Breast epithelium (tissue), 3 donors: ENCODE measurements at regions not wholly inside any gene's neighbourhood (a gene's known extent, or its start where the extent isn't known, plus 50 kb on each side); places are given as distances from the start of the nearest gene placed in this dataset.

Experiments
- CTCF ChIP-seq, 3 donors: fragments of 450-650 bp; IDR thresholded peaks; one replicate each; pipeline ENCODE4 v1.5.1; 2016 to 2017; ENCODE audit warnings: antibody characterized with exemption in 3 of 3, mild to moderate bottlenecking in 3 of 3, moderate library complexity in 3 of 3
- POLR2A ChIP-seq: fragments of 450-650 bp; IDR thresholded peaks from one replicate; pipeline ENCODE4 v1.6.1; 2016; ENCODE audit warnings: antibody characterized with exemption, mild to moderate bottlenecking, moderate library complexity
- POLR2AphosphoS5 ChIP-seq, 3 donors: sonication (generic); formaldehyde crosslinking; IDR thresholded peaks; one replicate each; pipeline ENCODE4 v1.6.1; 2017; ENCODE audit warnings: antibody characterized with exemption in 3 of 3

- TF ChIP-seq CTCF (IDR thresholded peaks at IDR 0.05), result no peak
- TF ChIP-seq POLR2AphosphoS5 (IDR thresholded peaks at IDR 0.05), result no peak
- TF ChIP-seq POLR2A, result no peak
Measured at GRCh38 chr1:178672434-178672833, 52.6 kb upstream of the RALGPS2 start.
